ENCODE measurements at regions not wholly inside any gene's neighbourhood (a gene's known extent, or its start where the extent isn't known, plus 50 kb on each side); places are given as distances from the start of the nearest gene placed in this dataset.

- no peak for TF ChIP-seq POLR2A (IDR thresholded peaks at IDR 0.05)
- no peak for TF ChIP-seq CTCF (IDR thresholded peaks at IDR 0.05)
Measured at GRCh38 chr9:10701906-10702305, 89.1 kb upstream of the PTPRD start.

DNA sequence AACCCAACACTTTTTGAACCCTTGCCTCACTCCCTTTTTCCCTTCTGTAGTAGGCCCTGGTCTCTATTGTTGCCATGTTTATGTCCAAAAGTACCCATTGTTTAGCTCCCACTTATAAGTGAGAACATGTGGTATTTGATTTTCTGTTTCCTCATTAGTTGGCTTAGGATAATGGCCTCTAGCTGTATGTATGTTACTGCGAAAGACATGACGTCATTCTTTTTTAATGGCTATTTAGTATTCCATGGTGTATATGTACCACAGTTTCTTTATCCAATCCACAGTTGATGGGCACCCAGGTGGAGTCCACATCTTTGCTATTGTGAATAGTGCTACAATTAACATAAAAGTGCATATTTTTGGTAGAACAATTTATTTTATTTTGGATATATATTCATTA, 90.3 kb upstream of the PTPRD start:
- DNase-seq = no peak
- H3K9me3 ChIP-seq (replicated peaks in 1 of 3) = no peaks in the 10 kb centered on the region
- TF ChIP-seq CTCF (IDR thresholded peaks at IDR 0.05) = no peak
- TF ChIP-seq POLR2A (IDR thresholded peaks at IDR 0.05) = no peak
- intact Hi-C loops (cut with DNase I) = no loop called here
- H3K4me1 ChIP-seq (replicated peaks in 1 of 2) = no peaks in the 10 kb centered on the region
- no peak overlapping the region for H3K27ac ChIP-seq
- H3K27me3 ChIP-seq = no peaks in the 10 kb centered on the region
- WGBS, 4 donors = 72 to 91% (median 82%) methylated on average over 2 of the region's 2 CpGs
- H3K36me3 ChIP-seq (replicated peaks in 1 of 2) = no peaks in the 10 kb centered on the region
- no peak overlapping the region for H3K4me3 ChIP-seq

More at GRCh38 chr9:10701906-10702305, 89.1 kb upstream of the PTPRD start:
- DNase-seq = no peak
- Histone ChIP-seq H3K27ac (no peak overlapping the region), H3K27me3 (no peaks in the 10 kb centered on the region), H3K4me3 (no peak overlapping the region), H3K36me3 (replicated peaks in 1 of 2) (no peaks in the 10 kb centered on the region), H3K4me1 (replicated peaks in 1 of 2) (no peaks in the 10 kb centered on the region), H3K9me3 (replicated peaks in 1 of 3) (no peaks in the 10 kb centered on the region)
- intact Hi-C loops (cut with DNase I) = no loop called here
- 78 to 88% (median 82%) methylated on average over 4 of the region's 4 CpGs for WGBS, 4 donors

GRCh38 chr9:10704720-10705119, 91.9 kb upstream of the PTPRD start:
- no peaks in the 10 kb centered on the region for H3K4me1 ChIP-seq (replicated peaks in 1 of 2)
- H3K4me3 ChIP-seq = no peak overlapping the region
- no peaks in the 10 kb centered on the region for H3K36me3 ChIP-seq (replicated peaks in 1 of 2)
- no peak for DNase-seq
- H3K27me3 ChIP-seq = no peaks in the 10 kb centered on the region
- H3K9me3 ChIP-seq (replicated peaks in 1 of 3) = no peaks in the 10 kb centered on the region
- intact Hi-C loops (cut with DNase I) = no loop called here
- no peak overlapping the region for H3K27ac ChIP-seq
- TF ChIP-seq POLR2A (IDR thresholded peaks at IDR 0.05) = no peak
- no peak for TF ChIP-seq CTCF (IDR thresholded peaks at IDR 0.05)

DNA sequence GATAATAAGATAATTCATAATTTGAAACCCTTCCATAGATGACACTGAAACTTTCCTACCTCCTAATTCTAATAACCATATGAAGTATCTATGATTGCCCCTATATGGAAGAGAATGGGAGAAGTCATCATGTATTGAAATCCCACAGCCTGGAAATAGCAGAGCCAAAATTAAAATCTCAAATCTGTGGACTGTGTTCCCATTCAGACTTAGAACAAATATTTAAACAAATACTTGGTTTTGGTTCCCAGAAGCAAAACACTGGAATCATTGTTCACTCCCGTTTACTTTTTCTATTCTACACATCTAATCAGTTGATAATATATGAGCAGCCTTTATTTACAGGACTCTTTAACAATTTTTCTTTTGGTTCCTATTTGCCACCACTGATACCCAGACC, 92.6 kb upstream of the PTPRD start:
- intact Hi-C loops (cut with DNase I) = no loop called here
- no peak for DNase-seq
- Histone ChIP-seq H3K9me3 (replicated peaks in 1 of 3) (no peaks in the 10 kb centered on the region), H3K27me3 (no peaks in the 10 kb centered on the region), H3K4me3 (no peak overlapping the region), H3K4me1 (replicated peaks in 1 of 2) (no peaks in the 10 kb centered on the region), H3K36me3 (replicated peaks in 1 of 2) (no peaks in the 10 kb centered on the region), H3K27ac (no peak overlapping the region)
- 48 to 65% (median 62%) methylated on average over 1 of the region's 1 CpG for WGBS, 4 donors
- TF ChIP-seq POLR2A (IDR thresholded peaks at IDR 0.05) (no peak), CTCF (IDR thresholded peaks at IDR 0.05) (no peak)
